ACC112 (cell line): ENCODE measurements at regions not wholly inside any gene's neighbourhood (a gene's known extent, or its start where the extent isn't known, plus 50 kb on each side); places are given as distances from the start of the nearest gene placed in this dataset.

ENCODE experiments used
- H2AFZ ChIP-seq: fragments of 200-600 bp; sonication (generic); one replicate; pipeline ENCODE4 v1.6.0; 2017; ENCODE audit warnings: antibody characterized with exemption, low read length; ENCODE audit not compliant: unreplicated experiment
- H3K27ac ChIP-seq: fragments of 200-600 bp; sonication (generic); 2 replicates; pipeline ENCODE4 v1.5.1; 2014; ENCODE audit warnings: low read depth, mild to moderate bottlenecking, antibody characterized with exemption, low read length, moderate library complexity
- H3K27me3 ChIP-seq: fragments of 200-600 bp; sonication (generic); 2 replicates; pipeline ENCODE4 v1.6.1; 2014; ENCODE audit warnings: mild to moderate bottlenecking, antibody characterized with exemption, low read length, moderate library complexity, mixed read lengths; ENCODE audit not compliant: insufficient read depth
- H3K36me3 ChIP-seq: fragments of 200-600 bp; sonication (generic); 2 replicates; pipeline ENCODE4 v1.6.1; 2016; ENCODE audit warnings: mild to moderate bottlenecking, antibody characterized with exemption, low read length, moderate library complexity, mixed read lengths; ENCODE audit not compliant: insufficient read depth
- H3K4me1 ChIP-seq: fragments of 200-600 bp; sonication (generic); one replicate; pipeline ENCODE4 v1.6.1; 2016; ENCODE audit warnings: low read length, mixed read lengths; ENCODE audit not compliant: insufficient read depth, unreplicated experiment, control insufficient read depth
- H3K4me3 ChIP-seq: fragments of 200-600 bp; sonication (generic); 2 replicates; pipeline ENCODE4 v1.5.1; 2014; ENCODE audit warnings: mild to moderate bottlenecking, low read depth, low read length
- H3K79me2 ChIP-seq: fragments of 200-600 bp; sonication (generic); one replicate; pipeline ENCODE4 v1.6.0; 2016; ENCODE audit warnings: low read length; ENCODE audit not compliant: control insufficient read depth, unreplicated experiment, insufficient read depth

DNA sequence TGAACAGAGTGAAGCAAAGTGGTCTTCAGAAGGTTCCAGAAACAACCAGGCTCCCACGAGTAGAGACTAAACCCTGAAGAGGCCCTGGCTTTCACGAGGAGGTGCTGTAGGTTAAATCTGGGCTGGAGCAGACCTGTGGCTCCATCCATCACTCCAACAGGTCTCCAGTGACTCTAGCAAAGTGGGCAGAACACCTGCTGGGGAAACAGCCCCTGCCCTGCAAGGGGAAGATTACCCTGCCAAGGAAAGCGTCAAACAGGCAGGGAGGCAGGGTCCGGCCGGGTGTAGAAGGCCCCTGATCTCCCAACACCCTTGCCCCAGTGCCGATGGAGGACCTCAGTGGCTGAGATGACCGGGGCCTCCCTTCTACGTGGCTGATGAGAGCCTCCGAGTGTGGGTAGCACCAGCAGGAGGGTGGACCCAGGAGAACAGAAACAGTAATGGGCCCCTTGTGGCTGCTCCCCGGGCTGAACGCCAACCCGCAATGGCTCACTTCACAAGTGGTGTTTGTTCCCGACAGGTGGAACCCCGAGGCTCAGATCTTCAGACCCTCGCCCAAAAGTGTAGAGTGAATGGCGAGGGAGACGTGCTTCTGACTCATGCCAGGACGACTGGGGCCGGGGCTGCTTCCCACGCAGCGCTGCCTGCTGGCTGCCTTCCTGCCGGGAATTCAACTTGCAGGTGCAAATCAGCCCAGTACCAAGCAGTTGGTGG is 112.0 kb downstream of the SHANK2 start:
- peaks cover 7% of the 10 kb centered on the region for H3K4me1 ChIP-seq
- no peaks in the 10 kb centered on the region for H3K36me3 ChIP-seq
- no peak overlapping the region for H2AFZ ChIP-seq
- no peaks in the 10 kb centered on the region for H3K27me3 ChIP-seq
- no peak overlapping the region for H3K27ac ChIP-seq
- no peak overlapping the region for H3K4me3 ChIP-seq
- no peaks in the 10 kb centered on the region for H3K79me2 ChIP-seq

DNA sequence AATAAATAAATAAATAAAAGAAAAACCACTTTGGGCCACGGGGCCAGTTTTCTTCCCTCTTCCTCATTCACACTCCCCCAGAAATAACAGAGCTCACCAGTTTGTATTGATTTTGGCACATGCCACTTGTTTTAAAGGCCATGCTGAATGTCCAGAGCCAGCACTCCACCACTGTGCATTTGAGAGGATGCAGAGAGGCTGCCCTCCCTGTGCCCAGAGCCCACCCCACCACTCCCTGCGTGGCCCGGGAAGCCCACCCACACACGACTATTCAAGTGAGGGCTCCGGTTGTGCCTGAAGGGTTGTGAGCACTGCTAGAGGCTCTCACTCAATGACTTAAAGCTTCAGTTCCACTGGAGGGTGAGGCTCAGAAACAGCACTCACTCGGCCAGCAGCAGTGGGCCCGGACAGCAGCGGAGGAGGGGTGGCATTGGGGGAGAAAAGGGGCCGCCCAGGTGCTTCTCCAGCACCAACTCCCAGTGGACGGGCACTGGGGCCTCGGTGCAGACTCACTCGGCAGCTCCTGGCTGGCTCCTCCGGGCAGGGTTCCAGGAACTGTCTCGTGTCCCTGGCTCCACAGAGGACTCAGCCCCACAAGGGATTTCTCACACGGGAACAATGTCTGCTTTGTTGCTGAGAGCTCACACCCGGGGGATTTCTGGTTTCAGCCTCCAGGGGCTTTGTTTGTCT is 112.7 kb downstream of the SHANK2 start:
- no peaks in the 10 kb centered on the region for H3K27me3 ChIP-seq
- H3K79me2 ChIP-seq, result no peaks in the 10 kb centered on the region
- peaks cover 7% of the 10 kb centered on the region for H3K4me1 ChIP-seq
- H3K36me3 ChIP-seq, result no peaks in the 10 kb centered on the region
- no peak overlapping the region for H3K4me3 ChIP-seq
- H3K27ac ChIP-seq, result no peak overlapping the region
- no peak overlapping the region for H2AFZ ChIP-seq

DNA sequence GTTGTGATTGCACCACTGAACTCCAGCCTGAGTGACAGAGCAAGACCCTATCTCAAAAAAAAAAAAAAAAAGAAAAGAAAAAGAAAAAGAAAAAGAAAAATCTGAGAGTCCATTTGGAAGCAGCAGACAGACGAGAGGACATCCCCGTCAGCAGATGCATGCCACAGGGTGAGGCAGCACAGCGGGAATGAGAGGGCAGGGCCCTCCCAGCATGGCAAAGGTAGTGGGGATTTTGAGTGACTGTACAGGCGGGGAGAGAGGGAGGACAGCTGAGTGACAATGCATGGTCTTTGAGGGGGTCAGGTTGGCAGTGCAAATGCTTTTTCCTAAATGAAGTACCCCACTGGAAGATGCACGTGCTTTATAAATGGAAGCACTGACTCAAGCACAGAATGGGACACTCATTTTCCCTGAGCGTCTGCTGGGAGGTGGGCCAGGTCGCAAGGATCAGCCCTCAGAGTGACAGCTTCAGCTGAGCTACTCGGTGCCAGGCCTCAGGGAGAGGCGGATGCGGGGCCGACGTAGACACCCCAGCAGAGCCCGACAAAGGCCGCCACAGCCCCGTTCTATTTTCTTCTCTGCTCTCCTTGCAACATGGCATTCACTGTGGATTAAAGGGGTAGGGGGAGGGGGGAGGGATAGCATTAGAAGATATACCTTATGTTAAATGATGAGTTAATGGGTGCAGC is 113.5 kb downstream of the SHANK2 start:
- Histone ChIP-seq H3K36me3 (no peaks in the 10 kb centered on the region), H3K27me3 (no peaks in the 10 kb centered on the region), H3K4me3 (no peak overlapping the region), H3K4me1 (peaks cover 7% of the 10 kb centered on the region), H2AFZ (no peak overlapping the region), H3K27ac (no peak overlapping the region), H3K79me2 (no peaks in the 10 kb centered on the region)

DNA sequence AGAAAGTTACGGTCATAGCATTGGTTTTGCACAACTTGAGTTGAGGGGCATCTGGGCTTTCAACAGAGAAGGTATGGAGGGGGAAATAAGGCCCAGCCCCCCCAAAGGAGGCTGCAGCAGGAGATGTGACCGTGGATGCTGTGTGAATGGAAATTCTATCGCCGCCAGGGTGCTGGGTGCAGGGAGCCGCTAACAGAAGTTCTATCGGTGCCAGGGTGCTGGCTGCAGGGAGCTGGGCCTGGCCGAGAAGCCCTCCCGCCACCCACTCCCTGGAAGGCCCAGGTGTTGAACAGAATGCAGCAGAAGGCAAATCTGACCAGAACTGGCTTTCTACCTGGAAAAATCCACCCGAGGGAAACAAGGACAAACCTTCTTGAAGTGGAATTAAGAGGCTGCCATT is 115.0 kb downstream of the SHANK2 start:
- Histone ChIP-seq H2AFZ (no peak overlapping the region), H3K4me3 (no peak overlapping the region), H3K27me3 (no peaks in the 10 kb centered on the region), H3K27ac (no peak overlapping the region), H3K36me3 (no peaks in the 10 kb centered on the region), H3K79me2 (no peaks in the 10 kb centered on the region), H3K4me1 (peaks cover 7% of the 10 kb centered on the region)

DNA sequence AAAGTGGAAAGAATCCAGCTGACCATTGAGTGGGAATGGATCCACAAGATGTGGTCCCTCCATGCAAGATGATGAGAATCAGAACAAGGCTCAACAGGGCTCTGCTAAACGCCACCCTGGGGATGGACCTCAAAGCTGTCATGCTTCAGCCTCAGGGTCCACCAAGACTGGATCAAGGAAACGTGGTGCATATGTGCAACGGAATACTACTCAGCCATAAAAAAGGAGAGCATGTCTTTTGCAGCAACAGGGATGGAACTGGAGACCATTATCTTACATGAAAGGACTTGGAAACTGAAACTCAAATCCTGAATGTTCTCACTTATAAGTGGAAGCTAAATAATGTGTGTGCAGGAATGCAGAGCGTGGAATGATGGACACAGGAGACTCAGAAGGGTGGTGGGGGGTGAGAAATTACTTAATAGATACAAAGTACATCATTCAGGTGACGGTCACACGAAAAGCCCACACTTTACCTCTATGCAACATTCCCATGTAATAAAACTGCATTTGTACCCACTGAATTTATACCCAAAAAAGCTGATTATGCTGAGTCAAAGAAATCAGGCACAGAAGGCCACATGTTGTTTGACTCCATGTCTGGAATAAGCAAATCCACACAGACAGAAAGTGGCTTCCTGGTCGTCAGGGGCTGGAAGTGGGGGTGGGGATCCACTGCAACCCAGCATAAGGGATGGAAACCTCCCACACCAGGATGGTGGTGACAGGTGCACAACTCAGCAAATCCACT is 116.1 kb downstream of the SHANK2 start:
- Histone ChIP-seq H3K27me3 (no peaks in the 10 kb centered on the region), H3K79me2 (no peaks in the 10 kb centered on the region), H3K4me3 (no peak overlapping the region), H3K36me3 (no peaks in the 10 kb centered on the region), H3K27ac (no peak overlapping the region), H2AFZ (no peak overlapping the region), H3K4me1 (peaks cover 7% of the 10 kb centered on the region)

DNA sequence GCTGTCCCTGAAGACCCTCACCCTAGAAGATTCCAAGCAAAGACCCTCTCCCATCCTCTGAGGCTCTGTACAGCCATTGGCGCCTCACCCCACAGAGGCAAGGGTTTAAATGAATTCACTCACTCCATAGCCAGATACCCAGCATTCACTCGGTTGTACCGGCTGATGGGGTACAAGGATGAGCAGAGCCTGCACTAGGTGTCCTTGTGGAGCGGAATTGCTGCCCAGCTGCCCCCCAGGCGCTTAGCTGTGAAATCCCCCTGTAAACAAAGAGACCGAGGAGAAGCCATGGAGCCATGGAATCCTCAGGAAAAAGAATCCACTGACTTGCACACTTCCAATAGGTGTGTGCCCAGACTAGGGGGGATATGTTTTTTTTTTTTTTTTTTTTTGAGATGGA is 117.3 kb downstream of the SHANK2 start:
- Histone ChIP-seq H3K27ac (no peak overlapping the region), H3K79me2 (no peaks in the 10 kb centered on the region), H3K36me3 (no peaks in the 10 kb centered on the region), H3K4me1 (peaks cover 6% of the 10 kb centered on the region), H3K27me3 (no peaks in the 10 kb centered on the region), H2AFZ (no peak overlapping the region), H3K4me3 (no peak overlapping the region)

DNA sequence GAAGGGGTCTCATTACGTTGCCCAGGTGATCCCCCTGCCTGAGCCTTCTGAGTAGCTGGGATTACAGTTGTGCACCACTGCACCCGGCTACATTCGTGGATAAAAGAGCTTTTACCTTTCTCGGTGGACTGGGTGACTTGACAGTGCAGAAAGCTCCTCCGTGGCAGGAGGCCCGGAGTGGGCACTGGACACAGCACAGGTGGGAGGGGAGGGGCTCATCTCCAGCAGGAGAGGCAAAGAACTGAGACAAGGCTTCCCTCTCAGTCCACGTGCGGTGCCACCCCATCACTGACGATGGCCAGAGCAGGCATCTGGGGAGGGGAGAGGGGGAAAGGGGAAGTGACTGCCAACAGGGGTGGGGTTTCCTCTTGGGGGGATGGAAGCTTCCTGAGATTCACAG is 118.4 kb downstream of the SHANK2 start:
- Histone ChIP-seq H3K27me3 (no peaks in the 10 kb centered on the region), H2AFZ (no peak overlapping the region), H3K36me3 (no peaks in the 10 kb centered on the region), H3K4me1 (no peaks in the 10 kb centered on the region), H3K27ac (no peak overlapping the region), H3K4me3 (no peak overlapping the region), H3K79me2 (no peaks in the 10 kb centered on the region)

DNA sequence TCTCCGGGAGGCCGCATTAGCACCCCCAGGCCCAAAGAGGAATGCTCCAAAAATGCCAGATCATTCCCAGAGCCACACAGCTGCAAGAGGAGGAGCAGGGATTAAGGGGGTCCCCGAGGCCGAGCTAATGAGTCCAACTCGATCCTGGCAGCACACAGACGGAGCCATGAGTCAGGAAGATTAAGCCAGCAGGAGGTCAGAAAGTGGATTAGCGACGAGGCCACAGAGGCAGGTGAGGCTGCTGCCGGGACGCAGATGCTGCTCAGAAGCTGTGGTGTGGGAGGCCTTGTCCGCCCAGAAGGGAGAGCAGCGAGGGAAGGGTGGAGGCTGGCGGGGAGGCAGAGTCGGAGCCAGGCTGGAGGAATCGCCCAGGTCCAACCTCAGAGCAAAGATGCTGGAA is 120.5 kb downstream of the SHANK2 start:
- Histone ChIP-seq H3K27me3 (no peaks in the 10 kb centered on the region), H3K27ac (no peak overlapping the region), H3K4me1 (no peaks in the 10 kb centered on the region), H3K36me3 (no peaks in the 10 kb centered on the region), H2AFZ (no peak overlapping the region), H3K4me3 (no peak overlapping the region), H3K79me2 (no peaks in the 10 kb centered on the region)

DNA sequence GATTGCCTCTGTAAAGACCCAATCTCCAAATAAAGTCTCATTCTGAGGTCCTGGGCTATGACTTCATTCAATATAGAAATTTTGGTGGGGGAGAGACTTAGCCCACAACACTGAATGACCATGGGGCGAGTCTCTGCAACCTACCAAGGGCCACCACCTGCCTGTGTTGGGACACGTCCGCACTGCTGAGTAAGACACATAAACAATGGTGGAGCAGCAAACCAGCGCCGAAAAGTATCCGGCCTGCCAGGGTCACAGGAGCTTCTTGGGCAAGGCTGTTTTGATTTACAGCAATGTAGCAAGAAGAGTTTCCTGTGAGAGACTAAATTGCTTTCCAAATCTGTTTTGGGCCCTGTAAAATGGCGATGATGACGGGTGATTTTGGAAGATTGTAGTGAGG is 122.3 kb downstream of the SHANK2 start:
- H3K4me3 ChIP-seq, result no peak overlapping the region
- no peaks in the 10 kb centered on the region for H3K4me1 ChIP-seq
- H3K79me2 ChIP-seq, result no peaks in the 10 kb centered on the region
- H2AFZ ChIP-seq, result no peak overlapping the region
- no peaks in the 10 kb centered on the region for H3K27me3 ChIP-seq
- no peaks in the 10 kb centered on the region for H3K36me3 ChIP-seq
- no peak overlapping the region for H3K27ac ChIP-seq

DNA sequence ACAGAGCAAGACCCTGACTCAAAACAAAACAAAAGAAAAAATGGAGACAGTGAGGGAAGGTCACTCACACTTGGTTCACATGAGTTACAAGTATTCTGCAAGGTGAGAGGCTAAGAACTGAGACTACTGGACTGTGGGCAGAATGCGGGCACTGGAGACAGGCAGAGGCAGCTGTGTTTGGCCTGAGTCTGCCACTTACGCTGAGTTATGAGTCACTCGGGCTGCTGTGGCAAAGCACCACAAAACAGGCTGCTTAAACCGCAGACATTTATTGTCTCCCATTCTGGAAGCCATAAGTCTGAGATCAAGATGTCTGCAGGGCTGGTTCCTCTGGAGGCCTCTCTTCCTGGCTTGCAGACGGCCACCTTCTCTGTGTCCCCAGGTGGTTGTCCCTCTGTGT is 122.8 kb downstream of the SHANK2 start:
- H3K4me1 ChIP-seq, result no peaks in the 10 kb centered on the region
- no peaks in the 10 kb centered on the region for H3K27me3 ChIP-seq
- no peaks in the 10 kb centered on the region for H3K79me2 ChIP-seq
- H2AFZ ChIP-seq, result no peak overlapping the region
- no peak overlapping the region for H3K27ac ChIP-seq
- no peak overlapping the region for H3K4me3 ChIP-seq
- H3K36me3 ChIP-seq, result no peaks in the 10 kb centered on the region
